DOHH2 (cell line): ENCODE measurements at regions not wholly inside any gene's neighbourhood (a gene's known extent, or its start where the extent isn't known, plus 50 kb on each side); places are given as distances from the start of the nearest gene placed in this dataset.

ENCODE experiments used
- H3F3A ChIP-seq: fragments of 200-600 bp; sonication (generic), shearing (Covaris generic); 2 replicates; pipeline ENCODE4 v1.6.0; 2016; ENCODE audit warnings: antibody characterized with exemption, mild to moderate bottlenecking; ENCODE audit not compliant: control insufficient read depth, insufficient read depth
- H3K27ac ChIP-seq: fragments of 200-600 bp; sonication (generic); 2 replicates; pipeline ENCODE4 v1.5.1; 2014; ENCODE audit warnings: low read depth, mild to moderate bottlenecking, low read length, moderate library complexity
- H3K27me3 ChIP-seq: fragments of 200-600 bp; sonication (generic); 2 replicates; pipeline ENCODE4 v1.6.1; 2014; ENCODE audit warnings: mild to moderate bottlenecking, low read length, mixed read lengths; ENCODE audit not compliant: control insufficient read depth
- H3K36me3 ChIP-seq: fragments of 200-600 bp; sonication (generic); 2 replicates; pipeline ENCODE4 v1.6.1; 2014; ENCODE audit warnings: mild to moderate bottlenecking, low read length, moderate library complexity, mixed read lengths; ENCODE audit not compliant: control insufficient read depth
- H3K4me1 ChIP-seq: fragments of 200-600 bp; sonication (generic); 2 replicates; pipeline ENCODE4 v1.6.1; 2014; ENCODE audit warnings: mild to moderate bottlenecking, low read length, mixed read lengths; ENCODE audit not compliant: control insufficient read depth
- H3K4me2 ChIP-seq: fragments of 200-600 bp; sonication (generic); 2 replicates; pipeline ENCODE4 v1.6.0; 2014; ENCODE audit warnings: mild to moderate bottlenecking, low read length, moderate library complexity
- H3K4me3 ChIP-seq: fragments of 200-600 bp; sonication (generic); 2 replicates; pipeline ENCODE4 v1.5.1; 2014; ENCODE audit warnings: mild to moderate bottlenecking, low read length, mixed read lengths
- H3K79me2 ChIP-seq: fragments of 200-600 bp; sonication (generic); 2 replicates; pipeline ENCODE4 v1.6.1; 2014; ENCODE audit warnings: mild to moderate bottlenecking, low read length, mixed read lengths; ENCODE audit not compliant: control insufficient read depth
- H3K9me2 ChIP-seq: fragments of 200-600 bp; sonication (generic); replicated peaks from 2 replicates; pipeline ENCODE4 v1.6.1; 2014; ENCODE audit warnings: mild to moderate bottlenecking, low read length, mixed read lengths; ENCODE audit not compliant: control insufficient read depth
- H3K9me3 ChIP-seq: fragments of 200-600 bp; sonication (generic); 2 replicates; pipeline ENCODE4 v1.6.1; 2014; ENCODE audit warnings: antibody characterized with exemption, low read length, mixed read lengths; ENCODE audit not compliant: control insufficient read depth, insufficient read depth
- H4K20me1 ChIP-seq: fragments of 200-600 bp; sonication (generic); 2 replicates; pipeline ENCODE4 v1.6.0; 2014; ENCODE audit warnings: low read depth, mild to moderate bottlenecking, antibody characterized with exemption, low read length, moderate library complexity; ENCODE audit not compliant: control insufficient read depth, insufficient read depth
- CTCF ChIP-seq: fragments of 200-600 bp; sonication (generic); IDR thresholded peaks from one replicate; pipeline ENCODE4 v1.5.1; 2014; ENCODE audit warnings: antibody characterized with exemption, mild to moderate bottlenecking, low read depth, low read length; ENCODE audit not compliant: poor library complexity, severe bottlenecking
- EZH2phosphoT487 ChIP-seq: fragments of 200-600 bp; sonication (generic); IDR thresholded peaks from 2 replicates; pipeline ENCODE4 v1.6.1; 2017; ENCODE audit warnings: borderline replicate concordance, mild to moderate bottlenecking, antibody characterized with exemption, low read length, moderate library complexity, mixed read lengths

GRCh38 chr12:92540782-92541423 lies 161.9 kb upstream of the PLEKHG7 start:
- TF ChIP-seq CTCF = no peak
- TF ChIP-seq EZH2phosphoT487 = no peak
- Histone ChIP-seq H3K9me3 (no peaks in the 10 kb centered on the region), H3F3A (no peaks in the 10 kb centered on the region), H3K27me3 (no peaks in the 10 kb centered on the region), H3K4me1 (peaks cover 46% of the 10 kb centered on the region), H3K79me2 (no peaks in the 10 kb centered on the region), H4K20me1 (no peaks in the 10 kb centered on the region), H3K36me3 (no peaks in the 10 kb centered on the region), H3K9me2 (no peaks in the 10 kb centered on the region), H3K4me2 (peak overlapping the region; percentile 52), H3K4me3 (peak overlapping the region; percentile 18; the same call in 1 of the 2 replicates), H3K27ac (no peak overlapping the region)

GRCh38 chr12:92539976-92540781 lies 162.6 kb upstream of the PLEKHG7 start:
- Histone ChIP-seq H3K79me2 (no peaks in the 10 kb centered on the region), H3K36me3 (no peaks in the 10 kb centered on the region), H3K27me3 (no peaks in the 10 kb centered on the region), H3F3A (no peaks in the 10 kb centered on the region), H3K27ac (no peak overlapping the region), H3K9me3 (no peaks in the 10 kb centered on the region), H3K9me2 (no peaks in the 10 kb centered on the region), H3K4me1 (peaks cover 46% of the 10 kb centered on the region), H3K4me2 (peak overlapping the region; percentile 52), H4K20me1 (no peaks in the 10 kb centered on the region), H3K4me3 (peak overlapping the region; percentile 18)
- TF ChIP-seq CTCF = no peak
- no peak for TF ChIP-seq EZH2phosphoT487

GRCh38 chr12:92539110-92539749 lies 163.6 kb upstream of the PLEKHG7 start:
- Histone ChIP-seq H3K36me3 (no peaks in the 10 kb centered on the region), H3F3A (no peaks in the 10 kb centered on the region), H4K20me1 (no peaks in the 10 kb centered on the region), H3K27me3 (no peaks in the 10 kb centered on the region), H3K4me3 (peak overlapping the region; percentile 15; the same call in 1 of the 2 replicates), H3K9me3 (no peaks in the 10 kb centered on the region), H3K4me1 (peaks cover 42% of the 10 kb centered on the region), H3K79me2 (no peaks in the 10 kb centered on the region), H3K27ac (no peak overlapping the region), H3K4me2 (peak overlapping the region; percentile 52), H3K9me2 (no peaks in the 10 kb centered on the region)
- TF ChIP-seq EZH2phosphoT487 = no peak
- TF ChIP-seq CTCF = no peak
